PFSK-1 (cell line): ENCODE measurements at regions not wholly inside any gene's neighbourhood (a gene's known extent, or its start where the extent isn't known, plus 50 kb on each side); places are given as distances from the start of the nearest gene placed in this dataset.

Experiments
- FOXP2 ChIP-seq: optimal IDR thresholded peaks from 2 replicates; pipeline ENCODE3; 2011; ENCODE audit warnings: borderline replicate concordance, control low read depth, inconsistent platforms; ENCODE audit not compliant: insufficient read depth; ENCODE audit errors: extremely low read length, extremely low read depth
- POLR2AphosphoS5 ChIP-seq: IDR thresholded peaks from 2 replicates; pipeline ENCODE4 v1.6.1; 2012; ENCODE audit warnings: low read depth, mild to moderate bottlenecking, control low read depth, low read length, moderate library complexity
- REST ChIP-seq, 2 experiments: IDR thresholded peaks; 2 replicates each; pipeline versions ENCODE4 v1.6.1 to v1.8.0; 2011 to 2012; ENCODE audit warnings: low read depth in 2 of 2, low read length in 2 of 2, control low read depth in 1 of 2, inconsistent platforms in 1 of 2, mild to moderate bottlenecking in 1 of 2, moderate library complexity in 1 of 2; ENCODE audit not compliant: insufficient read depth in 1 of 2
- SIN3A ChIP-seq: IDR thresholded peaks from 2 replicates; pipeline ENCODE4 v1.6.1; 2012; ENCODE audit warnings: mild to moderate bottlenecking, low read length, moderate library complexity, borderline replicate concordance; ENCODE audit not compliant: insufficient read depth
- TAF1 ChIP-seq: IDR thresholded peaks from 2 replicates; pipeline ENCODE4 v1.6.1; 2012; ENCODE audit warnings: low read length, control low read depth, borderline replicate concordance; ENCODE audit not compliant: insufficient read depth

- TF ChIP-seq POLR2AphosphoS5 = no peak
These were observed 862.3 kb downstream of the SUCLG1 start for GRCh38 chr2:83596592-83597282.

GRCh38 chr2:83595926-83596325 lies 863.2 kb downstream of the SUCLG1 start:
- no peak for TF ChIP-seq POLR2AphosphoS5
- no peak for TF ChIP-seq SIN3A
- TF ChIP-seq TAF1 = no peak
- no peak for TF ChIP-seq FOXP2
- no peak for TF ChIP-seq REST (IDR thresholded peaks at IDR 0.05; ENCODE audit: insufficient read depth in 1 of 2, low read depth in 2 of 2, low read length in 2 of 2)

GRCh38 chr2:83595121-83595690 lies 863.9 kb downstream of the SUCLG1 start:
- no peak for TF ChIP-seq REST (IDR thresholded peaks at IDR 0.05; ENCODE audit: insufficient read depth in 1 of 2, low read depth in 2 of 2, low read length in 2 of 2)
- TF ChIP-seq TAF1 = no peak
- no peak for TF ChIP-seq FOXP2
- TF ChIP-seq POLR2AphosphoS5 = no peak
- no peak for TF ChIP-seq SIN3A

- TF ChIP-seq TAF1 (no peak), FOXP2 (no peak), SIN3A (no peak), POLR2AphosphoS5 (no peak), REST (IDR thresholded peaks at IDR 0.05; ENCODE audit: insufficient read depth in 1 of 2, low read depth in 2 of 2, low read length in 2 of 2) (no peak)
These were observed 864.6 kb downstream of the SUCLG1 start for GRCh38 chr2:83594241-83595120.

- TF ChIP-seq POLR2AphosphoS5 (no peak), REST (IDR thresholded peaks at IDR 0.05; ENCODE audit: insufficient read depth in 1 of 2, low read depth in 2 of 2, low read length in 2 of 2) (no peak), TAF1 (no peak), SIN3A (no peak), FOXP2 (no peak)
These were observed 871.8 kb downstream of the SUCLG1 start for GRCh38 chr2:83587309-83587708.
